ENCODE measurements at regions not wholly inside any gene's neighbourhood (a gene's known extent, or its start where the extent isn't known, plus 50 kb on each side); places are given as distances from the start of the nearest gene placed in this dataset.
A peak's percentile ranks its signal among the peaks of the same experiment; 100 is the strongest.

- TF ChIP-seq GATA3 (IDR thresholded peaks at IDR 0.05; ENCODE audit: low read depth, low read length): no peak
- no peak for TF ChIP-seq GATA2 (IDR thresholded peaks at IDR 0.05; ENCODE audit: low read depth, low read length)
These were observed 591.0 kb downstream of the ANKRD50 start for GRCh38 chr4:124121461-124121971.

- TF ChIP-seq GATA3 (IDR thresholded peaks at IDR 0.05; ENCODE audit: low read depth, low read length): no peak
- no peak for TF ChIP-seq GATA2 (IDR thresholded peaks at IDR 0.05; ENCODE audit: low read depth, low read length)
These were observed 589.4 kb downstream of the ANKRD50 start for GRCh38 chr4:124123181-124123580.

- TF ChIP-seq GATA3 (IDR thresholded peaks at IDR 0.05; ENCODE audit: low read depth, low read length) (no peak), GATA2 (IDR thresholded peaks at IDR 0.05; ENCODE audit: low read depth, low read length) (no peak)
These were observed 588.8 kb downstream of the ANKRD50 start for GRCh38 chr4:124123721-124124120.

- no peak for TF ChIP-seq GATA2 (IDR thresholded peaks at IDR 0.05; ENCODE audit: low read depth, low read length)
- TF ChIP-seq GATA3 (IDR thresholded peaks at IDR 0.05; ENCODE audit: low read depth, low read length): no peak
These were observed 580.4 kb downstream of the ANKRD50 start for GRCh38 chr4:124132161-124132560.

DNA sequence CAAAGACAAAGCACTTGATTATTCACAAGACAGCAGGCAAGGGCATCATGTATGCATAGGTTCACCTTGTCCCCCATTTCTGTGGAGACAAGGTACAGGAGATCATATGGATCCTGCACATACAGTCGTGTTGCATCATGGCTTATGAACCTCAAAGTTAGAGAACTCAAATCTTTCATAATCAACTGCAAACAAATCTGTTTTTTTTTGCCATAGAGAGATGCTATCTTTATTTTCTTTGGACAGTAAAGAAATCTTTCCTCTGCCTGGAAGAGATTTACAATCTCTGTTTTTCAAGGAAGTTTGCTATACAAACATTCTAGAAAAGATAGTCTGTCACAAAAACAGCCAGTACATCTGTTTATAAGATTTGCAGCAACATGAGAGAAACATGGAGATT is 578.8 kb downstream of the ANKRD50 start:
- TF ChIP-seq GATA3 (IDR thresholded peaks at IDR 0.05; ENCODE audit: low read depth, low read length) (no peak), GATA2 (IDR thresholded peaks at IDR 0.05; ENCODE audit: low read depth, low read length) (no peak)

DNA sequence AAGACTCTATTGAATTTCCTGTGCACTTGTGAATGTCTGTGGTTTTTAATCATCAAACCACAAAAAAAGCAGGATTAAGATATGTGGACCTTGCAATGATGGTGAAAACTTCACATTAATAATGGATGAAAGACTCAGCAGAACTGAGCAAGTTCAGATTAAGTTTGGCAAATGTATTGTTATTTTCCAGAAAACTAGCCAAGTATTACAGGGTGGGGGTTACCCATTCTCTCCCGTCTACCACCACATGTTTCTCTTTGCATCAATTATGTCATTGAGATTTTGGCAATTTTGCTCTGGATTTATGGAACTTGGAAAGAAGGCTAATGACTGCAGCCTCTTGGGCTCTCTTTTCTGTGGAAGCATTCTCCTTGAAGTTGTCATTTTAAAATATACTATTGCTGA is 577.1 kb downstream of the ANKRD50 start:
- TF ChIP-seq GATA2 (IDR thresholded peaks at IDR 0.05; ENCODE audit: low read depth, low read length) (no peak), GATA3 (IDR thresholded peaks at IDR 0.05; ENCODE audit: low read depth, low read length) (no peak)

DNA sequence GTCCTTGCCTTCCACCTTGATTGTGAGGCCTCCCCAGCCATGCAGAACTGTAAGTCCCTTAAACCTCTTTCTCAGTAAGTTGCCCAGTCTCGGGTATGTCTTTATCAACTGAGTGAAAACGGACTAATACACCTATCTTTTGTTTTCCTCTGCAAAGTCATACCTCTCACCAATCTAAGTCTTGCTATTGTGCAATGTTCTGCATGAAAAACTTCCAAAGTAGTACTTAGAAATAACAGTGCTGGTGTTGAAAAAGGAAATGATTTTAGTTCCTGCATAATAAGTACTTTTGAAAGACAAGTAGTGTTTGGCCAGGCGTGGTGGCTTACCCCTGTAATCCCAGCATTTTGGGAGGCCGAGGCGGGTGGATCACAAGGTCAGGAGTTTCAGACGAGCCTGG is 573.5 kb downstream of the ANKRD50 start:
- no peak for TF ChIP-seq GATA2 (IDR thresholded peaks at IDR 0.05; ENCODE audit: low read depth, low read length)
- TF ChIP-seq GATA3 (IDR thresholded peaks at IDR 0.05; ENCODE audit: low read depth, low read length): no peak

GRCh38 chr4:124143632-124144031 is 568.9 kb downstream of the ANKRD50 start:
- TF ChIP-seq GATA2 (IDR thresholded peaks at IDR 0.05; ENCODE audit: low read depth, low read length): no peak

GRCh38 chr4:124144238-124144654 is 568.3 kb downstream of the ANKRD50 start:
- TF ChIP-seq GATA3 (IDR thresholded peaks at IDR 0.05; ENCODE audit: low read depth, low read length): no peak
- no peak for TF ChIP-seq GATA2 (IDR thresholded peaks at IDR 0.05; ENCODE audit: low read depth, low read length)

- TF ChIP-seq GATA2 (IDR thresholded peaks at IDR 0.05; ENCODE audit: low read depth, low read length) (no peak), GATA3 (IDR thresholded peaks at IDR 0.05; ENCODE audit: low read depth, low read length) (no peak)
These were observed 566.5 kb downstream of the ANKRD50 start for GRCh38 chr4:124146068-124146467.

- TF ChIP-seq GATA3 (IDR thresholded peaks at IDR 0.05; ENCODE audit: low read depth, low read length) (no peak), GATA2 (IDR thresholded peaks at IDR 0.05; ENCODE audit: low read depth, low read length) (no peak)
These were observed 561.5 kb downstream of the ANKRD50 start for GRCh38 chr4:124151031-124151430.

DNA sequence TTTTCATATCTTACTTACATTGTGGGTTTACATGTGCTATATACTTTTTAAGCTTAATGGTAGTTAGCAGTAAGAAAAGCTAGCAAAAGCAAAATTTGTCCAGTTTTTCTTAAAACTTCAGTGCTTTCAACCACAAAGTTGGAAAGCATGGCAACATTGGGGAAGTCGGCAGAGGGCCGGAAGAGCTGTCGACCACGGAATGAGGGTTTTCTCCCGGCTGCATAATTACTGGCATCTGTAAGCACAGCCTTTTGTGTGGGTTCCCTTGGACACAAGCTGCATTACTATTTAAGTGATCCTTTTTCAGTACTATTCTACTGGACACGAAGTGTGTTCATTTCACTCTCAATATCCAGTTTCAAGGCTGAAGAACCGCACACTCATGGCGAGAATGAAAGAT is 560.4 kb downstream of the ANKRD50 start:
- TF ChIP-seq GATA2 (IDR thresholded peaks at IDR 0.05; ENCODE audit: low read depth, low read length) (no peak), GATA3 (IDR thresholded peaks at IDR 0.05; ENCODE audit: low read depth, low read length) (no peak)

- TF ChIP-seq GATA3 (IDR thresholded peaks at IDR 0.05; ENCODE audit: low read depth, low read length) (peak; percentile 55; the same call in 1 of the 2 replicates), GATA2 (IDR thresholded peaks at IDR 0.05; ENCODE audit: low read depth, low read length) (peak; percentile 16; the same call in 1 of the 2 replicates)
These were observed 557.3 kb downstream of the ANKRD50 start for GRCh38 chr4:124155239-124155638.

DNA sequence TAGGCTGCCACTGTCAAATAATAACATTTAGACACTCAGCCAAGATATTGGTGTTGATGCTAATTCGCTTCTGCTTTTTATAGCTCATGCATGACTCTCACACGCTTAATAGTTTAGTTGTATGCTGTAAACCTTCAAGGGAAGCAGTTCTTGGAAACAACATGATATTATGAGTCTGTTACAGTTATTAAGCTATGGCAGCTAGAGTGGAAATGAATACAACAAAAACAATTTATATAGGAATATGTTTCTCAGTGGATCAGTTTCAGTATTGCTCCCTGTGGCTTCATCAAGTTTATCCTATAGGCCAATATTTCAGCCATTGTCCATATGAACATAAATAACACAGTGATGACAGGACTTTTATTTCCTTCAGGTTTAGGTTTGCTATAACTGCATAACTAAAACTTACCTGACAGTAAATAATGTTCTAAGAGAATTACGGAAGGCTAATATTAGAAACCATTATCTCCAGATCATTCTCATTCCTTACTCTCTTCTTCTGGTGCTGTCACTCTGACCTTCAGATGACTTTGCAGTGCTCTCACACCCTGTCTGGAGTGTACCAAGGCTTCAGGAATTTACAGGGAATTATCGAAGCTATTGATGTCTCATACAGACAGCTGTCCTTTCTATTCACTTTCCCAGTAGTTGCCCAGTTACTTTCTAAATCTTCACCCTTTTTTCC is 555.0 kb downstream of the ANKRD50 start:
- no peak for TF ChIP-seq GATA2 (IDR thresholded peaks at IDR 0.05; ENCODE audit: low read depth, low read length)
- TF ChIP-seq GATA3 (IDR thresholded peaks at IDR 0.05; ENCODE audit: low read depth, low read length): no peak

GRCh38 chr4:124163401-124163800 is 549.1 kb downstream of the ANKRD50 start:
- TF ChIP-seq GATA3 (IDR thresholded peaks at IDR 0.05; ENCODE audit: low read depth, low read length) (no peak), GATA2 (IDR thresholded peaks at IDR 0.05; ENCODE audit: low read depth, low read length) (no peak)

Measured in SH-SY5Y (cell line).